ENCODE measurements at regions not wholly inside any gene's neighbourhood (a gene's known extent, or its start where the extent isn't known, plus 50 kb on each side); places are given as distances from the start of the nearest gene placed in this dataset.

DNA sequence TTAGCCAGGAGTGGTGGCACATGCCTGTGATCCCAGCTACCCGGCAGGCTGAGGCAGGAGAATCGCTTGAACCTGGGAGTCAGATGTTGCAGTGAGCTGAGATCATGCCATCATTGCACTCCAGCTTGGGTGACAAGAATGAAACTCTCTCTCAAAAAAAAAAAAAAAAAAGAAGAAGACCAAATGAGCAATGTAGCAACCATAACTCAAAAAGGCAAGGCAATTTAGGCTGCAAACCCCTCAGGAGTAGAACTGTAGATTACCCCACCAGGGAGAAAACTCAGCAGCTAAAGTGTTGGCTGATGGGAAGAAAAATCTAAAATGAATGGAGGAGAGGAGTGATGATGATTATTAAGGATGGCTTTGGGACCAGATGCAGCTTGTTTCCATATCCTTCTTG lies 256.7 kb upstream of the UBASH3B start:
- peaks cover 13% of the 10 kb centered on the region for H3K4me1 Mint-ChIP-seq

DNA sequence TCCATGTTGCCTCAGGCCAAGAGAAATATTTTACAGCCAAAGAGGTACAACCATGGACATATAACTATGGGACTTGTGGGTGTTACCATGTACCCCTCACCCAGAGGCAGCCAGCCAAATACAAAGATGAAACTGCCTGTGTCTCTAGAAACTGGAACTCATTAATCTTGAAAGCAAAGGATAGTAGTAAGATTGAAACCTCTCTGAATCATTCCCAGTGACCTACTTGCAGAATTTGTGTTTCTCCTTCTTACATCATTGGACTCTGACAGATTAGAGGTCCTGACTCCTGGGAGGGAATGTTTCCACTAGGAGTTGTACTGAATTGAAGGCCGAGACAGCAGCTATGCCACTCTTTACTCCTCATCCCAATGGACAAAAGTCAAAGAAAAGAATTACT lies 257.4 kb upstream of the UBASH3B start:
- Mint-ChIP-seq H3K27ac (no peak overlapping the region), H3K4me1 (peaks cover 13% of the 10 kb centered on the region), H3K27me3 (ENCODE audit: low read depth, poor library complexity) (no peaks in the 10 kb centered on the region), H3K36me3 (ENCODE audit: low read depth) (no peaks in the 10 kb centered on the region), H3K4me3 (no peak overlapping the region), H3K9me3 (no peaks in the 10 kb centered on the region)
- no peak for DNase-seq
- TF ChIP-seq, protein P1, sequence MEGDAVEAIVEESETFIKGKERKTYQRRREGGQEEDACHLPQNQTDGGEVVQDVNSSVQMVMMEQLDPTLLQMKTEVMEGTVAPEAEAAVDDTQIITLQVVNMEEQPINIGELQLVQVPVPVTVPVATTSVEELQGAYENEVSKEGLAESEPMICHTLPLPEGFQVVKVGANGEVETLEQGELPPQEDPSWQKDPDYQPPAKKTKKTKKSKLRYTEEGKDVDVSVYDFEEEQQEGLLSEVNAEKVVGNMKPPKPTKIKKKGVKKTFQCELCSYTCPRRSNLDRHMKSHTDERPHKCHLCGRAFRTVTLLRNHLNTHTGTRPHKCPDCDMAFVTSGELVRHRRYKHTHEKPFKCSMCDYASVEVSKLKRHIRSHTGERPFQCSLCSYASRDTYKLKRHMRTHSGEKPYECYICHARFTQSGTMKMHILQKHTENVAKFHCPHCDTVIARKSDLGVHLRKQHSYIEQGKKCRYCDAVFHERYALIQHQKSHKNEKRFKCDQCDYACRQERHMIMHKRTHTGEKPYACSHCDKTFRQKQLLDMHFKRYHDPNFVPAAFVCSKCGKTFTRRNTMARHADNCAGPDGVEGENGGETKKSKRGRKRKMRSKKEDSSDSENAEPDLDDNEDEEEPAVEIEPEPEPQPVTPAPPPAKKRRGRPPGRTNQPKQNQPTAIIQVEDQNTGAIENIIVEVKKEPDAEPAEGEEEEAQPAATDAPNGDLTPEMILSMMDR (IDR thresholded peaks at IDR 0.05): no peak

More for the DNA sequence above, 256.7 kb upstream of the UBASH3B start:
- Mint-ChIP-seq H3K27me3 (ENCODE audit: low read depth, poor library complexity) (no peaks in the 10 kb centered on the region), H3K36me3 (ENCODE audit: low read depth) (no peaks in the 10 kb centered on the region), H3K9me3 (no peaks in the 10 kb centered on the region), H3K27ac (no peak overlapping the region), H3K4me3 (no peak overlapping the region)
- TF ChIP-seq, protein P1 (IDR thresholded peaks at IDR 0.05): no peak
- DNase-seq: no peak

DNA sequence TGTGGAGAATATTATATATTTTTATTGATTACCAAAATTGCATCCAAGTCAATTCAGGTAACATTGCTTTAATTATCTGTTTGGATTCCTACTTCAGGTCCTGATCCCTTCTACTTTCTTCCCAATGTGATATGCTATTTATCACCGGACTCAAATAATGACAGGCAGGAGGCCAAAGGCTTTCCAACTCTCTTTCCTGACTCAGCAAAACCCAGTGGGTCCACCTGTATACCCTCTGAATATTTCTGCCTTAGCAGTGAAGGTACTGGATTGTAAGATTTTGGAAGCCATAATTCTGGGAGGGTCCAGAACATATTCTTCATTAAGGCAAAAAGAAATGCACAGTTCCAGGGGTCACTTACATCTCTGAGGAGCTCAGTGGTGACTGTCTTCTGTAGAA lies 260.2 kb upstream of the UBASH3B start:
- peaks cover 13% of the 10 kb centered on the region for H3K4me1 Mint-ChIP-seq

DNA sequence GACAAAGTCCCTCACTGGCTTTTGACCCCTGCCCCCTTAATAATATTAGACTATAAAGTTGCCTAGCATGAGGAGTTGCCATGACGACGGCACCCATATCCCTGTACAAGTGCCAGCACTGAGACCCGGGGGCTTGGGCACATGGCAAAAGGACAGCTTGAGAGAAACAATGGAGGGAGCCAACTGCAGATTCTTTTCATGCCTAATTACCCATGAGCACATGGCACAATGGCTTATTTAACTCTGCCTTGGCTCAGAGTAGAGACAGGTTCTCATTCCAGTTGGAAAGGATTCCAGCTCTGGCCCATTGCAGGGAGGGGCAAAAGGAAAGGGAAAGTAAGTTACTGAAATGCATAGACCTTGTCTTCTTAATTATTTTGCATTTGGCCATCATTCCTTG lies 261.2 kb upstream of the UBASH3B start:
- H3K9me3 Mint-ChIP-seq: peaks cover 15% of the 10 kb centered on the region
- H3K4me3 Mint-ChIP-seq: no peak overlapping the region
- H3K36me3 Mint-ChIP-seq (ENCODE audit: low read depth): no peaks in the 10 kb centered on the region
- peak; percentile 6 for DNase-seq
- H3K27me3 Mint-ChIP-seq (ENCODE audit: low read depth, poor library complexity): no peaks in the 10 kb centered on the region
- peaks cover 13% of the 10 kb centered on the region for H3K4me1 Mint-ChIP-seq
- TF ChIP-seq, protein P1 (IDR thresholded peaks at IDR 0.05): no peak
- H3K27ac Mint-ChIP-seq: no peak overlapping the region

More for the DNA sequence above, 260.2 kb upstream of the UBASH3B start:
- no peaks in the 10 kb centered on the region for H3K36me3 Mint-ChIP-seq (ENCODE audit: low read depth)
- no peaks in the 10 kb centered on the region for H3K27me3 Mint-ChIP-seq (ENCODE audit: low read depth, poor library complexity)
- H3K9me3 Mint-ChIP-seq: peaks cover 10% of the 10 kb centered on the region
- DNase-seq: no peak
- H3K27ac Mint-ChIP-seq: no peak overlapping the region
- TF ChIP-seq, protein P1 (IDR thresholded peaks at IDR 0.05): no peak
- H3K4me3 Mint-ChIP-seq: no peak overlapping the region

DNA sequence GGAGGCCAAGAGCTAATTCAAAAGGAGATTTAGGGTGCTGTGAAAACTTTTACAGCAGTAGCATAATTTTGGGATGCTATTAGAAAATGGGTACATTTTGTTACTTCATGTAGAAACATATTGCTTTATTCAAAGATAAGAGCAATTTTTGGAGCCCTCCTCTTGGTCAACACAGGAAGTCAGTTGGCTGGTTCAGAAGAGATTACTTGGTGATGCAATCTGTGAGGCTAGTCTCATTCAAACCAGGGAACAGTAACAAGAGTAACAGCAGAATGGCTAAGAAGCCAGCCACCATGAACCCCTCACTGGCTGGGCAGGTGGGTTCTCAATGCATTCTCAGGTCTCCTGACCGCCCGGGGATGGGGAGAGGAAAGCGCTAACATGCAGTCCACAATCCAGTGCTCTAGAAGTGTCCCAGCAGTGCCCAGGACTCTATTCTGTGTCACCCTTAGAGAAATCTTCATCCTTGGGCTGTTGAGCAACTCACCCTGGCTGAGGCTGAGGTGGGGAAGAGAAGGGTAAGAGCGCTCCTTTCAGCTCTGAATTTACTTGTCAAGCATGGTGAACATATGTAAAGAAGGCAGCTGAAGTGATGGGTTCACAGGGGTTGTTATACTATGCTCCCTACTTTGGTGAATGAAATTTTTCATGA lies 262.2 kb upstream of the UBASH3B start:
- DNase-seq: no peak
- no peaks in the 10 kb centered on the region for H3K27me3 Mint-ChIP-seq (ENCODE audit: low read depth, poor library complexity)
- H3K4me1 Mint-ChIP-seq: peaks cover 13% of the 10 kb centered on the region
- H3K27ac Mint-ChIP-seq: no peak overlapping the region
- TF ChIP-seq, protein P1 (IDR thresholded peaks at IDR 0.05): no peak
- peaks cover 16% of the 10 kb centered on the region for H3K9me3 Mint-ChIP-seq
- no peaks in the 10 kb centered on the region for H3K36me3 Mint-ChIP-seq (ENCODE audit: low read depth)
- no peak overlapping the region for H3K4me3 Mint-ChIP-seq

DNA sequence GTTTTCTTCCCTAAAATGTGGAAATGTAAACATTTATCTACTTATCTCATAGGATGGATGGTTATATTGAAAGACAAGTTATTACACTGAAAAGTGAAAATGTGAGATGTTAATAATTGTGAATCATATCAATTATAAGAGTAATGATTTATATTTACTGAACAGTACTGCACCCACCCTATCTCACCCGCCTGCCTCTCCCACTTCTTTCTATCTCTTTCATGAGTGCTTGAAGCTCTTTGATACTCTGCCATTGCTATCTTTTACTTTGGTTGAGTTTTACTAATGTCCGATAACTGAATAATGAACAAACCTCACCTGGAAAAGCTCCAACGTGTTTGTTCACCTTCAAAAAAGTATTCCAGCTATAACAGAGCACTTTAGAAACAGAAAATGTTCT lies 263.0 kb upstream of the UBASH3B start:
- TF ChIP-seq, protein P1 (IDR thresholded peaks at IDR 0.05): no peak
- no peaks in the 10 kb centered on the region for H3K36me3 Mint-ChIP-seq (ENCODE audit: low read depth)
- H3K27ac Mint-ChIP-seq: no peak overlapping the region
- no peaks in the 10 kb centered on the region for H3K27me3 Mint-ChIP-seq (ENCODE audit: low read depth, poor library complexity)
- peaks cover 16% of the 10 kb centered on the region for H3K9me3 Mint-ChIP-seq
- H3K4me1 Mint-ChIP-seq: peaks cover 13% of the 10 kb centered on the region
- DNase-seq: no peak
- no peak overlapping the region for H3K4me3 Mint-ChIP-seq
